NCI-H2081 treated with DMSO at 0.1 percent for 48 hours (cell line): ENCODE measurements at regions not wholly inside any gene's neighbourhood (a gene's known extent, or its start where the extent isn't known, plus 50 kb on each side); places are given as distances from the start of the nearest gene placed in this dataset.
"Not testable (repeated sequence)": the region's sequence is repeated elsewhere in the genome, so short reads cannot be mapped to it uniquely, and the experiment has no call there.

ENCODE experiments used
- DNase-seq: peaks from one replicate; lab custom pipeline; 2025; lab: John Stamatoyannopoulos, UW

- not testable (repeated sequence) for DNase-seq
Measured at GRCh38 chr9:42656789-42657188, 473.3 kb downstream of the SPATA31A6 start.

- DNase-seq = not testable (repeated sequence)
Measured at GRCh38 chr9:42657496-42657895, 474.0 kb downstream of the SPATA31A6 start.

- DNase-seq = not testable (repeated sequence)
Measured at GRCh38 chr9:42697146-42697545, 513.7 kb downstream of the SPATA31A6 start.

- not testable (repeated sequence) for DNase-seq
Measured at GRCh38 chr9:42702890-42703289, 519.4 kb downstream of the SPATA31A6 start.

GRCh38 chr9:42724841-42725835 is 541.7 kb downstream of the SPATA31A6 start:
- DNase-seq = not testable (repeated sequence)

GRCh38 chr9:42743030-42743814 is 559.8 kb downstream of the SPATA31A6 start:
- peak; percentile 33 for DNase-seq

GRCh38 chr9:42757251-42757650 is 573.8 kb downstream of the SPATA31A6 start:
- not testable (repeated sequence) for DNase-seq

- not testable (repeated sequence) for DNase-seq
Measured at GRCh38 chr9:42759320-42759719, 575.9 kb downstream of the SPATA31A6 start.

- not testable (repeated sequence) for DNase-seq
Measured at GRCh38 chr9:42782201-42782600, 598.7 kb downstream of the SPATA31A6 start.

- not testable (repeated sequence) for DNase-seq
Measured at GRCh38 chr9:42792725-42793124, 609.3 kb downstream of the SPATA31A6 start.

- DNase-seq = not testable (repeated sequence)
Measured at GRCh38 chr9:42798571-42798970, 615.1 kb downstream of the SPATA31A6 start.

GRCh38 chr9:42802716-42803115 is 619.3 kb downstream of the SPATA31A6 start:
- DNase-seq = not testable (repeated sequence)

GRCh38 chr9:42806674-42807073 is 623.2 kb downstream of the SPATA31A6 start:
- not testable (repeated sequence) for DNase-seq

GRCh38 chr9:42821468-42821867 is 638.0 kb downstream of the SPATA31A6 start:
- not testable (repeated sequence) for DNase-seq

- DNase-seq = not testable (repeated sequence)
Measured at GRCh38 chr9:42848156-42848555, 664.7 kb downstream of the SPATA31A6 start.

GRCh38 chr9:42850896-42851693 is 667.6 kb downstream of the SPATA31A6 start:
- not testable (repeated sequence) for DNase-seq

- DNase-seq = not testable (repeated sequence)
Measured at GRCh38 chr9:42851701-42852100, 668.2 kb downstream of the SPATA31A6 start.

- not testable (repeated sequence) for DNase-seq
Measured at GRCh38 chr9:42852133-42852930, 668.9 kb downstream of the SPATA31A6 start.

- not testable (repeated sequence) for DNase-seq
Measured at GRCh38 chr9:42860133-42860532, 676.7 kb downstream of the SPATA31A6 start.

GRCh38 chr9:42862465-42862864 is 679.0 kb downstream of the SPATA31A6 start:
- DNase-seq = not testable (repeated sequence)
